ENCODE measurements at regions not wholly inside any gene's neighbourhood (a gene's known extent, or its start where the extent isn't known, plus 50 kb on each side); places are given as distances from the start of the nearest gene placed in this dataset.
"Not testable (repeated sequence)": the region's sequence is repeated elsewhere in the genome, so short reads cannot be mapped to it uniquely, and the experiment has no call there.

GRCh38 chr17:5892921-5893675 is 177.1 kb upstream of the WSCD1 start:
- Histone ChIP-seq H3K4me1 (no peaks in the 10 kb centered on the region), H3K36me3 (no peaks in the 10 kb centered on the region), H3K27ac (no peak overlapping the region), H3K4me3 (no peak overlapping the region), H3K9me3 (no peaks in the 10 kb centered on the region), H3K27me3 (no peaks in the 10 kb centered on the region)
- TF ChIP-seq CTCF (IDR thresholded peaks at IDR 0.05), result no peak
- ATAC-seq (no peak), DNase-seq (no peak)
- intact Hi-C loops (cut with DNase I), result no loop called here

- H3K36me3 ChIP-seq, result no peaks in the 10 kb centered on the region
- TF ChIP-seq CTCF (IDR thresholded peaks at IDR 0.05), result no peak
- DNase-seq, result no peak
- no peak for ATAC-seq
- intact Hi-C loops (cut with DNase I), result no loop called here
- no peak overlapping the region for H3K27ac ChIP-seq
- H3K4me1 ChIP-seq, result no peaks in the 10 kb centered on the region
- H3K9me3 ChIP-seq, result no peaks in the 10 kb centered on the region
- H3K27me3 ChIP-seq, result no peaks in the 10 kb centered on the region
- H3K4me3 ChIP-seq, result no peak overlapping the region
Measured at GRCh38 chr17:5893741-5894140, 176.4 kb upstream of the WSCD1 start.

GRCh38 chr17:5895276-5895675 is 174.9 kb upstream of the WSCD1 start:
- ATAC-seq (no peak), DNase-seq (no peak)
- H3K27ac ChIP-seq, result no peak overlapping the region
- no peak for TF ChIP-seq CTCF (IDR thresholded peaks at IDR 0.05)
- no peaks in the 10 kb centered on the region for H3K9me3 ChIP-seq
- intact Hi-C loops (cut with DNase I), result no loop called here
- H3K4me1 ChIP-seq, result no peaks in the 10 kb centered on the region
- H3K27me3 ChIP-seq, result no peaks in the 10 kb centered on the region
- no peaks in the 10 kb centered on the region for H3K36me3 ChIP-seq
- H3K4me3 ChIP-seq, result no peak overlapping the region

DNA sequence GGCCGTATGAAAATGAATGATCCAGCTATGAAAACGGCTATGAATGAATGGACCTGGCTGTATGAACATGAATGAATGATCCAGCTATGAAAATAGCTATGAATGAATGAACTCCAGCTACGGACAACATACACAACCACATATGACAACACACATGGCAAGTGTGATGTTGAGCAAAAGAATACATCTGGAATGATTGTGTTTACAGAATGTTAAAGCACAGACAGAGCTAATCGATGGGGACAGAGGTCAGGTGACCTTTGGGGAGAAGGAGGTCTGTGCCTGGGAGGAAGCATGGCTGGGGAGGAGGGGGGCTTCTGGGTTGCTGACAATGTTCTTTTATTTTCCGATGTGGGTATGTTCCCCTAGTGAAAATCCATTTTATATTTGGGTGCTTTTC is 174.0 kb upstream of the WSCD1 start:
- intact Hi-C loops (cut with DNase I), result no loop called here
- H3K4me3 ChIP-seq, result no peak overlapping the region
- DNase-seq (no peak), ATAC-seq (no peak)
- H3K27ac ChIP-seq, result no peak overlapping the region
- H3K4me1 ChIP-seq, result no peaks in the 10 kb centered on the region
- H3K9me3 ChIP-seq, result no peaks in the 10 kb centered on the region
- H3K36me3 ChIP-seq, result no peaks in the 10 kb centered on the region
- H3K27me3 ChIP-seq, result no peaks in the 10 kb centered on the region
- TF ChIP-seq CTCF (IDR thresholded peaks at IDR 0.05), result no peak

DNA sequence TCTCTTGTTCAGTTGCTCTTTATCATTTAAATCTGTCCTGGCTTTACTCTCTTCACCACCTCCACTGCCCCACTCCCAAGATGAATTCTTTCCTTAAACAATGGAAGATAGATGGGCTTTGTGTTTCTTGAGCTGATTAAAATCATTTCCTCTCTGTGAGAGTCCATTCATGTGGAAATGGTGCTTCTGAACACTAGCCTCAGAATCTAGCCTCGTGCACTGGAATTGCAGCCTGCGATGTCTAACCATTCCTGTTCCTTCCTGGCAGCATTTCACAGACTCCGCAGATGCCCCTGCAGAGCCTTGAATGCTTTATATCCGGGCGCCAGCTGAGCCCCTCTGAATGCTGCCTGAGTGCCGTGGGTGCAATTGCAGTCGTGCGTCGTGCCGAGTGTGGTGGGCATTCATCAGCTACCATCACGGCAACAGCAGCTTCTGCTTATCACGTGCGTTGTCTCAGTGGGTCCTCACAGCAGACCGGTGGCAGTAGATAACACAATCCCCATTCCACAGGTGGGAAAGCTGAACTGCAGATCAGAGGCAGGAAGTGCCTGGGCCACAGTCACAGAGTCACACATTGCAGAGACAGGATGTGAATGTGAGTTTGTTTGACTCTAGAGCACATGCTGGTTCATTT is 172.8 kb upstream of the WSCD1 start:
- no peak for DNase-seq
- no peak for TF ChIP-seq CTCF (IDR thresholded peaks at IDR 0.05)
- no peak for ATAC-seq
- no peaks in the 10 kb centered on the region for H3K36me3 ChIP-seq
- intact Hi-C loops (cut with DNase I), result no loop called here
- no peaks in the 10 kb centered on the region for H3K27me3 ChIP-seq
- H3K4me1 ChIP-seq, result no peaks in the 10 kb centered on the region
- H3K4me3 ChIP-seq, result no peak overlapping the region
- H3K9me3 ChIP-seq, result no peaks in the 10 kb centered on the region
- H3K27ac ChIP-seq, result no peak overlapping the region

DNA sequence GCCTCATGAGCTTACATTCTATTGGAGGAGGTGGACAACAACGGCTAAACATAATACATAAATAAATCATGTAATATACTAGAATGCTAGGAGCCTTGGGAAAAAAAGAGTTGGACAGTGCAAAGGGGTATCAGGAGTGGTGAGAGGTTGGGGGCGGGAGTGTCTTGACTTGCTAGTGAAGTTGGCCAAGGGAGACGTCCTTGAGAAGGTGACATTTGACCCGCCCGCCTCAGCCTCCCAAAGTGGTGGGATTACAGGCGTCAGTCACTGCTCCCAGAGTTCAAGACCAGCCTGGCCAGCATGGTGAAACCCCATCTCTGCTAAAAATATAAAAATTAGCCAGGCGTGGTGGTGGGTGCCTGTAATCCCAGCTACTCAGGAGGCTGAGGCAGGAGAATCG is 172.2 kb upstream of the WSCD1 start:
- H3K27ac ChIP-seq; DNase-seq; H3K9me3 ChIP-seq; H3K4me3 ChIP-seq; H3K36me3 ChIP-seq; H3K27me3 ChIP-seq; H3K4me1 ChIP-seq; intact Hi-C loops (cut with DNase I); ATAC-seq: not testable (repeated sequence)
